ENCODE measurements at regions not wholly inside any gene's neighbourhood (a gene's known extent, or its start where the extent isn't known, plus 50 kb on each side); places are given as distances from the start of the nearest gene placed in this dataset.

GRCh38 chr5:159833088-159833487 lies 83.2 kb upstream of the ADRA1B start:
- ATAC-seq (ENCODE audit: insufficient read depth, low FRiP score), result no peak
- H3K27ac ChIP-seq (ENCODE audit: low read depth in 1 of 2, low read length in 1 of 2), result no peak overlapping the region
- H3K4me1 ChIP-seq (ENCODE audit: control insufficient read depth in 5 of 5, insufficient read depth in 5 of 5, low read length in 5 of 5), result no peaks in the 10 kb centered on the region
- H3K36me3 ChIP-seq (ENCODE audit: control insufficient read depth in 4 of 4, insufficient read depth in 4 of 4, low read length in 4 of 4), result no peaks in the 10 kb centered on the region
- no peaks in the 10 kb centered on the region for H3K27me3 ChIP-seq (ENCODE audit: control insufficient read depth in 3 of 3, insufficient read depth in 3 of 3, low read length in 2 of 3)
- WGBS, 2 donors, result 45 to 52% methylated on average over 2 of the region's 2 CpGs
- no peak overlapping the region for H3K4me3 ChIP-seq
- TF ChIP-seq CTCF (IDR thresholded peaks at IDR 0.05; ENCODE audit: control extremely low read depth, extremely low read depth), result no peak
- DNase-seq, result no peak
- no peak overlapping the region for H3K9ac ChIP-seq (ENCODE audit: insufficient read depth in 1 of 2, low read length in 2 of 2)
- no peaks in the 10 kb centered on the region for H3K9me3 ChIP-seq (ENCODE audit: control insufficient read depth in 4 of 4, insufficient read depth in 3 of 4, low read length in 3 of 4)

GRCh38 chr5:159833846-159834245 lies 82.4 kb upstream of the ADRA1B start:
- Histone ChIP-seq H3K9ac (ENCODE audit: insufficient read depth in 1 of 2, low read length in 2 of 2) (no peak overlapping the region), H3K27me3 (ENCODE audit: control insufficient read depth in 3 of 3, insufficient read depth in 3 of 3, low read length in 2 of 3) (no peaks in the 10 kb centered on the region), H3K4me1 (ENCODE audit: control insufficient read depth in 5 of 5, insufficient read depth in 5 of 5, low read length in 5 of 5) (no peaks in the 10 kb centered on the region), H3K27ac (ENCODE audit: low read depth in 1 of 2, low read length in 1 of 2) (no peak overlapping the region), H3K36me3 (ENCODE audit: control insufficient read depth in 4 of 4, insufficient read depth in 4 of 4, low read length in 4 of 4) (no peaks in the 10 kb centered on the region), H3K4me3 (no peak overlapping the region), H3K9me3 (ENCODE audit: control insufficient read depth in 4 of 4, insufficient read depth in 3 of 4, low read length in 3 of 4) (no peaks in the 10 kb centered on the region)
- TF ChIP-seq CTCF (IDR thresholded peaks at IDR 0.05; ENCODE audit: control extremely low read depth, extremely low read depth), result no peak
- WGBS, 2 donors, result 75 to 76% methylated on average over 6 of the region's 6 CpGs
- no peak for DNase-seq
- ATAC-seq (ENCODE audit: insufficient read depth, low FRiP score), result no peak

- DNase-seq, result no peak
- no peak for TF ChIP-seq CTCF (IDR thresholded peaks at IDR 0.05; ENCODE audit: control extremely low read depth, extremely low read depth)
- Histone ChIP-seq H3K27me3 (ENCODE audit: control insufficient read depth in 3 of 3, insufficient read depth in 3 of 3, low read length in 2 of 3) (peaks cover 0 to under 1% (median 0%) of the 10 kb centered on the region in 3 donors), H3K36me3 (ENCODE audit: control insufficient read depth in 4 of 4, insufficient read depth in 4 of 4, low read length in 4 of 4) (no peaks in the 10 kb centered on the region), H3K9ac (ENCODE audit: insufficient read depth in 1 of 2, low read length in 2 of 2) (no peak overlapping the region), H3K4me3 (no peak overlapping the region), H3K4me1 (ENCODE audit: control insufficient read depth in 5 of 5, insufficient read depth in 5 of 5, low read length in 5 of 5) (no peaks in the 10 kb centered on the region), H3K9me3 (ENCODE audit: control insufficient read depth in 4 of 4, insufficient read depth in 3 of 4, low read length in 3 of 4) (no peaks in the 10 kb centered on the region), H3K27ac (ENCODE audit: low read depth in 1 of 2, low read length in 1 of 2) (no peak overlapping the region)
- ATAC-seq (ENCODE audit: insufficient read depth, low FRiP score), result no peak
Observed at GRCh38 chr5:159835548-159835947, 80.7 kb upstream of the ADRA1B start.

- no peak overlapping the region for H3K9ac ChIP-seq (ENCODE audit: insufficient read depth in 1 of 2, low read length in 2 of 2)
- no peaks in the 10 kb centered on the region for H3K4me1 ChIP-seq (ENCODE audit: control insufficient read depth in 5 of 5, insufficient read depth in 5 of 5, low read length in 5 of 5)
- H3K4me3 ChIP-seq, result no peak overlapping the region
- peaks cover 0 to 8% (median 0%) of the 10 kb centered on the region in 3 donors for H3K27me3 ChIP-seq (ENCODE audit: control insufficient read depth in 3 of 3, insufficient read depth in 3 of 3, low read length in 2 of 3)
- no peaks in the 10 kb centered on the region for H3K9me3 ChIP-seq (ENCODE audit: control insufficient read depth in 4 of 4, insufficient read depth in 3 of 4, low read length in 3 of 4)
- no peak overlapping the region for H3K27ac ChIP-seq (ENCODE audit: low read depth in 1 of 2, low read length in 1 of 2)
- H3K36me3 ChIP-seq (ENCODE audit: control insufficient read depth in 4 of 4, insufficient read depth in 4 of 4, low read length in 4 of 4), result no peaks in the 10 kb centered on the region
- ATAC-seq (ENCODE audit: insufficient read depth, low FRiP score), result no peak
- DNase-seq, result peak in 1 of 3 donors; percentile 10
- no peak for TF ChIP-seq CTCF (IDR thresholded peaks at IDR 0.05; ENCODE audit: control extremely low read depth, extremely low read depth)
Observed at GRCh38 chr5:159836691-159837090, 79.6 kb upstream of the ADRA1B start.
